T-helper 17 cell (primary cell): ENCODE measurements at regions not wholly inside any gene's neighbourhood (a gene's known extent, or its start where the extent isn't known, plus 50 kb on each side); places are given as distances from the start of the nearest gene placed in this dataset.

Experiments
- ATAC-seq: fragments of 150-1000 bp; cut with Tn5 transposase; 2 replicates; pipeline ENCODE4 v1.10.0; 2021; ENCODE audit warnings: mild to moderate bottlenecking, moderate library complexity
- DNase-seq, 3 donors: peaks; one replicate each; pipeline versions ENCODE4 v3.0.0 to v3.0.0-alpha.2; 2020 to 2021
- H3K9me3 ChIP-seq: one replicate; pipeline ENCODE4 v1.7.0; 2013; ENCODE audit warnings: low read length, mild to moderate bottlenecking; ENCODE audit not compliant: control insufficient read depth, poor library complexity, severe bottlenecking
- H3K27ac Mint-ChIP-seq: one replicate; pipeline ENCODE4 v1.8.0; 2022; ENCODE audit warnings: mild to moderate bottlenecking, moderate library complexity, mixed read lengths
- H3K27me3 Mint-ChIP-seq: one replicate; pipeline ENCODE4 v1.8.0; 2022; ENCODE audit warnings: mixed read lengths
- H3K36me3 Mint-ChIP-seq: one replicate; pipeline ENCODE4 v1.8.0; 2022; ENCODE audit warnings: low read depth, mixed read lengths
- H3K4me1 Mint-ChIP-seq: one replicate; pipeline ENCODE4 v1.8.0; 2022; ENCODE audit warnings: mild to moderate bottlenecking, mixed read lengths
- H3K4me3 Mint-ChIP-seq: one replicate; pipeline ENCODE4 v1.8.0; 2022; ENCODE audit warnings: mild to moderate bottlenecking, moderate library complexity, mixed read lengths

DNA sequence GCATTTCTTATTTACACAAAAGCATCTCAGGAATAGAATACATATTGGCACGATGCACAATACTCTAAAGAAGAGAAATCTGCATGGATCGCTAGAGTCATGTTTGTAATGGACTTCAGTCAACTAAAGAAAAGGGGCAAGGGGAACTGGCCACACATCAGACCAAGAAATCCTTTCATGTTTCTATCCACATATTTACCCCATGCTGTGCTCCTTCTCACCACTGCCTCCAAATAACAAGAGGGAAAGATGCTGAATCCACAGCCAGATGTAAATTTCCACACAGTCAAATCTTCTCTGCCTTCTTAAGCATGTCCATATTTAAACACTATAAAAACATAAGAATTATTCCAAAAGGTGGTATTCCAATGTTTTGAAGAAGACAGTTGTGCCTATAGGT, 67.6 kb downstream of the COX18 start:
- Mint-ChIP-seq H3K27ac (no peak overlapping the region), H3K27me3 (peaks cover 43% of the 10 kb centered on the region), H3K4me3 (no peak overlapping the region), H3K36me3 (no peaks in the 10 kb centered on the region), H3K4me1 (peaks cover 2% of the 10 kb centered on the region)
- DNase-seq: no peak
- ATAC-seq: no peak
- H3K9me3 ChIP-seq: no peaks in the 10 kb centered on the region

DNA sequence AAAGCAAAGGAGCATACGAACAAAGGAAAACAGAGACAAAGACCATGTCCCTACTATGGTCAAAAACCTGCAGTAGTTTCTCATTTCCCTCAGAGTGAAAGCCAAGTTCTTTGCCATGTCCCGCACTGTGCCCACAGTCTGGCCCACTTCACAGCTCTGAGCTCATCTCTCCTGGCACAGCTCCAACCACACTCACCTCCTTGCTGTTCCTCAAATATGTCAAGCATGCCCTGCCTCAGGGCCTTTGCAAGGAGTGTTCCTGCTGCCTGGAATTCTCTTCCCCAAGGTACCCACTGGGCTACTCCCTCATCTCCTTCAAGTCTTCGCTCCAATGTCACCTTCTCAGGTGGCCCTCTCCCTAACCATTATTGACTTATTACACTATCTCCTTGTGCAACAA, 72.1 kb downstream of the COX18 start:
- no peak for DNase-seq
- ATAC-seq: no peak
- Mint-ChIP-seq H3K4me3 (no peak overlapping the region), H3K27me3 (peaks cover 13% of the 10 kb centered on the region), H3K4me1 (no peaks in the 10 kb centered on the region), H3K27ac (no peak overlapping the region), H3K36me3 (no peaks in the 10 kb centered on the region)
- H3K9me3 ChIP-seq: no peaks in the 10 kb centered on the region

GRCh38 chr4:72994670-72995069, 74.8 kb downstream of the COX18 start:
- Mint-ChIP-seq H3K4me1 (no peaks in the 10 kb centered on the region), H3K36me3 (no peaks in the 10 kb centered on the region), H3K27me3 (peaks cover 15% of the 10 kb centered on the region), H3K4me3 (no peak overlapping the region), H3K27ac (no peak overlapping the region)
- ATAC-seq: no peak
- DNase-seq: no peak
- no peaks in the 10 kb centered on the region for H3K9me3 ChIP-seq

GRCh38 chr4:72993876-72994275, 75.6 kb downstream of the COX18 start:
- DNase-seq (no peak), ATAC-seq (no peak)
- no peaks in the 10 kb centered on the region for H3K9me3 ChIP-seq
- Mint-ChIP-seq H3K36me3 (no peaks in the 10 kb centered on the region), H3K27me3 (peaks cover 15% of the 10 kb centered on the region), H3K4me3 (no peak overlapping the region), H3K4me1 (no peaks in the 10 kb centered on the region), H3K27ac (no peak overlapping the region)

GRCh38 chr4:72991873-72992272, 77.6 kb downstream of the COX18 start:
- Mint-ChIP-seq H3K27ac (no peak overlapping the region), H3K27me3 (peaks cover 14% of the 10 kb centered on the region), H3K4me1 (no peaks in the 10 kb centered on the region), H3K4me3 (no peak overlapping the region), H3K36me3 (no peaks in the 10 kb centered on the region)
- ATAC-seq (no peak), DNase-seq (no peak)
- H3K9me3 ChIP-seq: no peaks in the 10 kb centered on the region

DNA sequence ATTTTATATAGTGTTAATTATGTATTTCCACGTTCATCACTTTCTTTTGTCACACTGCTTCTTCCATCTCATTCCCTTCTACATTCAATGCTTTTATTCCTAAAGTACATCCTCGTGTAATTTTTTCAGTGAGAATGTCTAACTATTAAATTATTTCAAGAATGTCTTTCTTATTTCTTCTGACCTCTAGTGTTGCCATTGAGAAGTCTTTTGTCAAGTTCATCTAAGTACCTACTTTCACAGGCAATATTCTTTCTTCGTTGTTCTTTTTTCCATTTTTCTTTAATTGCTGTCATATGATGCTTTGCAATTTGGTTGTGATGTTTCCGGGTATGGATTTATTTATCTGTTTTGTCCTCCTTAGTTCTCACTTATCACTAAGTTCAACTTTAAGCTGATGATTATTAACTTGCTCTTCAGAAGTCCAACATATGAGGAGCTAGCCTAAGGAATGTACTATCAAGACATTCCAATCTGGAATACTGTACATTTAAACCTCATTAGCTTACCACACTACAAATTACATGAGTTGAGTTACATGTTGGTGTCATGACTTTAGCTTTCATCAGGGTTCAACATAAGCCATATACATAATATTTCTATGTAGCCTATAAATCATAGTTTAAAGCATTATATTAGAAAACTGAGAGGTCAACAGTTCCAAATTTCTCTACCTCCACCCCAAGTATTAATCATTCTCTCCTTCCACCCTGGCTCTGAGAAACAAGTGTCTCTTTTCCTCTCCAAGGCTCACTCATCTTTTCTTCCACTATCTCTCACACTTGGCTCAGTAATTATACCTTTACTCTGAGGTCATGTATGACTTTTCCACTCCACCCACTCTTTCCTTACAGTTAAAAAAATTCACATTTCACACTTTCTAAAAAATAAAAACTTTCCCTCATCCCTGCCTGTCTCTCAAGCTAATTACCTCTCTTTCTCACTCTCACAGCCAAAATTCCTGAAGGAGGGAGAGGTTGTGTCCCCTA, 81.5 kb downstream of the COX18 start:
- Mint-ChIP-seq H3K4me1 (no peaks in the 10 kb centered on the region), H3K36me3 (no peaks in the 10 kb centered on the region), H3K27ac (no peak overlapping the region), H3K4me3 (no peak overlapping the region), H3K27me3 (peaks cover 17% of the 10 kb centered on the region)
- DNase-seq (no peak), ATAC-seq (no peak)
- no peaks in the 10 kb centered on the region for H3K9me3 ChIP-seq

DNA sequence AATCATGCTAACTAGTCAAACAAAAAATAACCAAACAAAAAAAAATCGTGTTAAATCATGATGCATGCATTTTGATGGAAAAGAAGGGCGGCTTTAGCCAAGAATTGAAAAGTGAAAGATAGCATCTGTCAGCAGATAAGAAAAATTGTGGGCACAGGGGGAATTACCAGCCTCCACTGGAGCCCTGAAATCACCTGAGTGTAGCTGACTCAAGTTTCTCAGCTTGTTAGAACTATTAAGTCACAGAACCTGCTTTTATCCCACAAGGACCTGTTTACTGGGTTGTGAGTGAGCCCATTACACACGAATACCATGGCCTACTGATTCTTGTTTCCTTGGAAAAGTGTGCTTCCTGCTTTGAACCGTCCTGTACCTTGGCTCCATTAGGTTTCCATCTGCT, 85.2 kb downstream of the COX18 start:
- Mint-ChIP-seq H3K4me1 (no peaks in the 10 kb centered on the region), H3K4me3 (no peak overlapping the region), H3K36me3 (no peaks in the 10 kb centered on the region), H3K27ac (no peak overlapping the region), H3K27me3 (peaks cover 12% of the 10 kb centered on the region)
- no peak for ATAC-seq
- no peaks in the 10 kb centered on the region for H3K9me3 ChIP-seq
- no peak for DNase-seq

DNA sequence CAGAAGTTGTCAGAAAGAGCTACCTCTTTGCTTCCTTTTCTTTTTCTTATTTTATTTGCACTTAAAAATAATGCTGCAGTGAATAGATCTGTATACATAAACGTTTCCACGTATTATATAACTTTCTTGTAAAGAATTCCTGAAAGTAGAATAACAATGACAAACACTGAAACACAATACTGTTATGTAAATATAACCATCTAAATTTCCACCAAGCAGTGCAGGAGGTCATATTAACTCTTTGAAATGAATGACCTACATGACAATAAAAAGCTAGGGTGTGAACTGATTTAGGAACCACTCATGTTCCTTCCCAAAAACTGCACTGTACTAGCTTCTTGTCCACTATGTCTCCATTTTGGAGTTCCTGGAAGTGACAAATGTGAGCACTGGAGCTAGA, 85.8 kb downstream of the COX18 start:
- Mint-ChIP-seq H3K4me3 (no peak overlapping the region), H3K27ac (no peak overlapping the region), H3K4me1 (no peaks in the 10 kb centered on the region), H3K36me3 (no peaks in the 10 kb centered on the region), H3K27me3 (peaks cover 12% of the 10 kb centered on the region)
- ATAC-seq (no peak), DNase-seq (no peak)
- no peaks in the 10 kb centered on the region for H3K9me3 ChIP-seq

DNA sequence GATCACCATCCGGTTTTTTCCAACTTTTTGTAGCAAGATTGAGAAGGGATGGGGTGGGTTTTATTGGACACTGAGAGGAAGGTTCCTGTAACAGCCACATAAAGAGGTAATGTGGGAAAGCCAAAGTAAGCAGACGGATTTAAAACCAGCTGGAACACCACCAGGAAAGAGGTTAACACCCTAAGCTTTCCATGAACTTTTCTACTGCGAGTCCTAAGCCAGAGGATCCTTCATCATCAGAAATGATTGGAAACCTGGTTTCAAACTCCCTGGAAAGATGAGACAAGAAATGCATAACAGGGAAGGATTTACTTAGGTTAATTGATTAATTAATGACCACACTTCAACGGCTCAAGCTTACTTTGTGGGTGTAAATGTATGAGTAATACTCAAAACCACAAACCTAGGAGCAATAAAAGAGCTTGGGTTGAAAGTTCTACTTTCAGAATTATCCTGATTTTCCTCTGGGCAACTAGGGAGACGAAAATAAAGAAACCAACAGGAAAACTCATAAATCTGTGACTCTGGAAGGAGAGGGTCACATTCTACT, 91.5 kb downstream of the COX18 start:
- Mint-ChIP-seq H3K4me3 (no peak overlapping the region), H3K4me1 (peaks cover 4% of the 10 kb centered on the region), H3K27me3 (peaks cover 18% of the 10 kb centered on the region), H3K27ac (no peak overlapping the region), H3K36me3 (no peaks in the 10 kb centered on the region)
- H3K9me3 ChIP-seq: no peaks in the 10 kb centered on the region
- DNase-seq (no peak), ATAC-seq (no peak)

GRCh38 chr4:72975488-72975784, 94.1 kb downstream of the COX18 start:
- DNase-seq (no peak), ATAC-seq (no peak)
- Mint-ChIP-seq H3K4me1 (peaks cover 4% of the 10 kb centered on the region), H3K27me3 (peaks cover 25% of the 10 kb centered on the region), H3K27ac (no peak overlapping the region), H3K36me3 (no peaks in the 10 kb centered on the region), H3K4me3 (no peak overlapping the region)
- H3K9me3 ChIP-seq: peaks cover 3% of the 10 kb centered on the region

DNA sequence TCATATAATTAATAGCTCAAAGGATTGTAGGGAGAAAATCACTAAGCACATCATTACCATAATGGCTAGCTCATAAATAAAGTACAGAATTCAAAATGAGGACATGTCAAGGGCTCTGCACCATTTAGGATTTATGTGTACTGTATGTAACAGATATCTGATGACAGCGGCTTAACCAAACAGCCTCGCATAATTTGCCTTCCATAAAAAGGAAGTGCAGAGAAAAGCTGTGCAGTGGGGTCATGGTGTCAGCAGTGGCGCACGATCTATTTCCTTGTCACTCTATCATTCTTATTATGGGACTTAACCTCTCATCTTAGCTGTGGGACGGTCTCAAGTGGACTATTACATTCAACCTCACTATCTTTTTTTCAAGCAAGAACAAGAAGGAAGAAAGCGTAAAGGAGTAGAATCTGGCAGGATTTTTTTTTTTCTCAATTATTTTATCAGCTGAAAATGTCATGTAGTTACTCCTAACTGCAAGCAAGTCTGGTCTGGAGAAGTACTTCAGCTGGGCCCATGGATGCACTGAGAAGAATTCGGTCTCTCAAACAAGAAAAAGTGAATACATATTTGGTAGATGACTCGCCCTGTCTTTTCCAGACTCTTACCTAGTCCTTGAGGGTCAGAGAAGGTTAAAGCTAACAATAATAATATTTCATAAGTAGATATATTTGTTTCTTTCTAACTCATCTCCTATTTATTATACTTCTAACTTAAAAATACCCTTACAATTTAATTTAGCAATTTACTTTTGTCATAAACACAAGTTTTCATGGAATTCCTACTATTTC, 94.6 kb downstream of the COX18 start:
- no peak for ATAC-seq
- H3K4me1 Mint-ChIP-seq: peaks cover 4% of the 10 kb centered on the region
- H3K27ac Mint-ChIP-seq: no peak overlapping the region
- no peak overlapping the region for H3K4me3 Mint-ChIP-seq
- H3K9me3 ChIP-seq: peaks cover 3% of the 10 kb centered on the region
- H3K27me3 Mint-ChIP-seq: peaks cover 24% of the 10 kb centered on the region
- no peaks in the 10 kb centered on the region for H3K36me3 Mint-ChIP-seq
- no peak for DNase-seq

- H3K9me3 ChIP-seq: peaks cover 3% of the 10 kb centered on the region
- Mint-ChIP-seq H3K27me3 (peaks cover 15% of the 10 kb centered on the region), H3K36me3 (no peaks in the 10 kb centered on the region), H3K27ac (no peak overlapping the region), H3K4me1 (peaks cover 4% of the 10 kb centered on the region), H3K4me3 (no peak overlapping the region)
- DNase-seq (no peak), ATAC-seq (no peak)
Measured at GRCh38 chr4:72971572-72971971, 97.9 kb downstream of the COX18 start.

DNA sequence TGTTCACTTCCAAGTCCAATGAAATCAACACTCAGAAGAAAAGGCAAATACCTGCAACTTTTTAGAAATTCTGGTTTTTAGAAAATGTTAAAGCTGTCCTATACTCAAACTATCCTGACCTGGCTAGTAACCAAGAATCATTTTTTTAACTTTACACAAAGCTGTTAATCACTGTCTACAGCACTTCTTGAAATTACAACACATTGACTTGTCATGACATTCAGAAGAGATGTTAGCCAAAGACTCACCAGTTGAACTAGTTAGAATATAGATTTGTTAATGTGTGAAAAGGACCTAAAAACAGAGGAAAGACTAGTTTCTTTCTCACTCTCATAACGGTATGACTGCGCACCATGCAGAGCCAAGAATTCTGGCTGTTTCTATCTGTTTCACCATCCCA, 98.8 kb downstream of the COX18 start:
- Mint-ChIP-seq H3K4me1 (peaks cover 4% of the 10 kb centered on the region), H3K4me3 (no peak overlapping the region), H3K36me3 (no peaks in the 10 kb centered on the region), H3K27ac (no peak overlapping the region), H3K27me3 (peaks cover 15% of the 10 kb centered on the region)
- peaks cover 3% of the 10 kb centered on the region for H3K9me3 ChIP-seq
- ATAC-seq (no peak), DNase-seq (no peak)
